Breast epithelium (tissue), 4 donors: ENCODE measurements at regions not wholly inside any gene's neighbourhood (a gene's known extent, or its start where the extent isn't known, plus 50 kb on each side); places are given as distances from the start of the nearest gene placed in this dataset.
A peak's percentile ranks its signal among the peaks of the same experiment; 100 is the strongest.

Experiments
- DNase-seq, 2 donors: peaks; one replicate each; pipeline ENCODE4 v3.0.0-alpha.2; 2019; ENCODE audit warnings: low spot score in 2 of 2
- H3K27ac ChIP-seq, 2 donors: fragments of 200-600 bp; sonication (generic) in 1 of 2; one replicate each; pipeline ENCODE4 v1.5.1; 2016 to 2019; ENCODE audit warnings: mild to moderate bottlenecking in 1 of 2
- H3K27me3 ChIP-seq, 2 donors: fragments of 200-600 bp; sonication (generic) in 1 of 2; one replicate each; pipeline versions ENCODE4 v1.5.1 to v1.6.0; 2017 to 2019; ENCODE audit warnings: control low read depth in 1 of 2, mild to moderate bottlenecking in 1 of 2
- H3K36me3 ChIP-seq: fragments of 200-600 bp; one replicate; pipeline ENCODE4 v1.5.1; 2019
- H3K4me1 ChIP-seq, 2 donors: fragments of 200-600 bp; sonication (generic); one replicate each; pipeline ENCODE4 v1.5.1; 2016 to 2019; ENCODE audit warnings: control low read depth in 1 of 2
- H3K4me3 ChIP-seq, 3 donors: fragments of 200-600 bp; sonication (generic); 1 replicate in 2 of 3; 2 replicates in 1 of 3; pipeline ENCODE4 v1.5.1; 2016 to 2019; ENCODE audit warnings: mild to moderate bottlenecking in 3 of 3, moderate library complexity in 2 of 3
- H3K9me3 ChIP-seq, 2 donors: fragments of 200-600 bp; sonication (generic) in 1 of 2; one replicate each; pipeline ENCODE4 v1.5.1; 2016 to 2019; ENCODE audit warnings: control low read depth in 1 of 2
- CTCF ChIP-seq, 3 donors: fragments of 450-650 bp; IDR thresholded peaks; one replicate each; pipeline ENCODE4 v1.5.1; 2016 to 2017; ENCODE audit warnings: antibody characterized with exemption in 3 of 3, mild to moderate bottlenecking in 3 of 3, moderate library complexity in 3 of 3
- POLR2A ChIP-seq: fragments of 450-650 bp; IDR thresholded peaks from one replicate; pipeline ENCODE4 v1.6.1; 2016; ENCODE audit warnings: antibody characterized with exemption, mild to moderate bottlenecking, moderate library complexity
- POLR2AphosphoS5 ChIP-seq, 3 donors: sonication (generic); formaldehyde crosslinking; IDR thresholded peaks; one replicate each; pipeline ENCODE4 v1.6.1; 2017; ENCODE audit warnings: antibody characterized with exemption in 3 of 3
- intact Hi-C: fragments of 100-400 bp; cut with DNase I; formaldehyde crosslinking; loops from one replicate; pipeline ENCODE4 v1.15.1; 2023; ENCODE audit warnings: low total_unique reads

- H3K9me3 ChIP-seq = no peaks in the 10 kb centered on the region
- intact Hi-C loops = no loop called here
- H3K27me3 ChIP-seq = peaks cover 0 to 70% of the 10 kb centered on the region in 2 donors
- no peak overlapping the region for H3K27ac ChIP-seq
- peak overlapping the region in 1 of 3 donors; percentile 15 for H3K4me3 ChIP-seq
- H3K4me1 ChIP-seq = no peaks in the 10 kb centered on the region
- TF ChIP-seq POLR2AphosphoS5 (IDR thresholded peaks at IDR 0.05) = no peak
- TF ChIP-seq CTCF (IDR thresholded peaks at IDR 0.05) = no peak
- TF ChIP-seq POLR2A = no peak
- H3K36me3 ChIP-seq = no peaks in the 10 kb centered on the region
- peak in 1 of 2 donors; percentile 58 for DNase-seq
Measured at GRCh38 chr5:176740131-176740701, 70.1 kb upstream of the UNC5A start.

GRCh38 chr5:176740702-176741496 is 69.5 kb upstream of the UNC5A start:
- peak in 1 of 2 donors; percentile 46 for DNase-seq
- H3K9me3 ChIP-seq = no peaks in the 10 kb centered on the region
- no peaks in the 10 kb centered on the region for H3K4me1 ChIP-seq
- intact Hi-C loops = no loop called here
- peaks cover 0 to 71% of the 10 kb centered on the region in 2 donors for H3K27me3 ChIP-seq
- TF ChIP-seq POLR2A (no peak), CTCF (IDR thresholded peaks at IDR 0.05) (no peak), POLR2AphosphoS5 (IDR thresholded peaks at IDR 0.05) (no peak)
- no peaks in the 10 kb centered on the region for H3K36me3 ChIP-seq
- H3K27ac ChIP-seq = no peak overlapping the region
- H3K4me3 ChIP-seq = peak overlapping the region in 1 of 3 donors; percentile 15

- intact Hi-C loops = no loop called here
- no peaks in the 10 kb centered on the region for H3K4me1 ChIP-seq
- H3K9me3 ChIP-seq = no peaks in the 10 kb centered on the region
- peaks cover 0 to 70% of the 10 kb centered on the region in 2 donors for H3K27me3 ChIP-seq
- peak in 1 of 2 donors; percentile 24 for DNase-seq
- no peaks in the 10 kb centered on the region for H3K36me3 ChIP-seq
- no peak overlapping the region for H3K4me3 ChIP-seq
- TF ChIP-seq CTCF (IDR thresholded peaks at IDR 0.05) = no peak
- no peak for TF ChIP-seq POLR2A
- no peak for TF ChIP-seq POLR2AphosphoS5 (IDR thresholded peaks at IDR 0.05)
- H3K27ac ChIP-seq = no peak overlapping the region
Measured at GRCh38 chr5:176741561-176742211, 68.7 kb upstream of the UNC5A start.

DNA sequence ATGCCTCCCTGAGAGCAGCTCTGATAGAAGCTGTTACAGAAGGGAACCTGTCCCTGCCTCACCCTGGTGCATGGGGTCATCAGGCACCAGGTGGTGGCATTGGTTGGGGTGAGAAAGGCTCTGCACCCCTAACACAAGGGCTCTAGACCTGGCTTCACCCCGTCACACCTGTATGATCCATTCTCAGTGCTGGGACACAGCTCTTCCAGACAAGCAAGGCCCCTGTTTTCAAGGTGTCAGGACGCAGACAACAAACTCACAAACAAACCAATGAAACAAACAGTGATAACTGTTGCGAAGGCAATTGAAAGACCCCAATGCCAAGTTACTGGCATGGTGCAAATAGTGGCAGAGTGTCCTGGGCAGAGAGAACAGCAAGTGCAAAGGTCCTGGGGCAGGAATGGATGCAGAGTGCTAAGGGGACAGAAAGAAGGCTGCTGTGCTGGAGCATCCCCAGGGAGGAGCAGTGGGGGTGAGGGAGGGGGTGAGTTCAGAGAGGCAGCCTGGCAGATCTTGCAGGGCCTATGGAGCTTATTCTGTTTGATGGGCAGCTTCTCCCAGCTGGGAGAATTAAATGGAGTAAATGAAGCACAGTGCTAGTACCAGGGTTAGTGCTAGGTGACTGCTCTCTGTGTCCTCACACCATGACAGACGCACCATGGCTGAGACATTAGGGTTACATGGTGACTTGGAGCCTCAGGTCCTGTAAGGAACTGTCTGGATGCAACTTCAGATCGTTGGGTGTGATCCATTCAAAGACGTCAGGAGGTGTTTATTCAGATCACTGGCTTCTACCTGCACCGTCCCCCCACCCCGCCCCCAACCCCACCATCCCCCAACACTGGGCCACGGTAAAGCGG is 67.9 kb upstream of the UNC5A start:
- no peak overlapping the region for H3K27ac ChIP-seq
- TF ChIP-seq POLR2AphosphoS5 (IDR thresholded peaks at IDR 0.05) (no peak), POLR2A (no peak), CTCF (IDR thresholded peaks at IDR 0.05) (no peak)
- H3K4me3 ChIP-seq = no peak overlapping the region
- H3K27me3 ChIP-seq = peaks cover 0 to 78% of the 10 kb centered on the region in 2 donors
- H3K4me1 ChIP-seq = no peaks in the 10 kb centered on the region
- no peak for DNase-seq
- no peaks in the 10 kb centered on the region for H3K36me3 ChIP-seq
- intact Hi-C loops = no loop called here
- H3K9me3 ChIP-seq = no peaks in the 10 kb centered on the region
